HG03108 (cell line): ENCODE measurements at regions not wholly inside any gene's neighbourhood (a gene's known extent, or its start where the extent isn't known, plus 50 kb on each side); places are given as distances from the start of the nearest gene placed in this dataset.
"Not testable (repeated sequence)": the region's sequence is repeated elsewhere in the genome, so short reads cannot be mapped to it uniquely, and the experiment has no call there.

Source experiments
- ATAC-seq: cut with Tn5 transposase; IDR thresholded peaks from one replicate; pipeline ENCODE4 v1.9.1; 2021; ENCODE audit warnings: moderate library complexity; ENCODE audit not compliant: unreplicated experiment

DNA sequence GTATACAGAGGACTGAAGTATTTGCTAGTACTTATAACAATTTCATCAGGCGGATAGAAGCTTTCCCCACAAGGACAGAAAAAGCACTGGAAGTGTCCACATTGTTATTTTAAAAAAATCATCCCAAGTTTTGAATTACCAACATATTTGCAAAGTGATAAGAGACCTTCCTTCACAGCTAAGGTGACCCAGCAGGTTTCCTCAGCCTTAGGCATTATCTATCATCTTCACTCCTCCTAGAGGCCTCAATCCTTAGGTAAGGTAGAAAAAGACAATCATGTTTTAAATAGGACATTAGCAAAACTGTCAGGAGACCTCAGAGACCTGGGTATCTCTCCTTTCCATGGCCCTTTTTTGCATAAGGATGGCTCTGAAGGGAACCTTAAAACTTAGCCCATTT lies 72.5 kb upstream of the CHD6 start:
- no peak for ATAC-seq

GRCh38 chr20:41686961-41687360 lies 68.8 kb upstream of the CHD6 start:
- ATAC-seq, result no peak

DNA sequence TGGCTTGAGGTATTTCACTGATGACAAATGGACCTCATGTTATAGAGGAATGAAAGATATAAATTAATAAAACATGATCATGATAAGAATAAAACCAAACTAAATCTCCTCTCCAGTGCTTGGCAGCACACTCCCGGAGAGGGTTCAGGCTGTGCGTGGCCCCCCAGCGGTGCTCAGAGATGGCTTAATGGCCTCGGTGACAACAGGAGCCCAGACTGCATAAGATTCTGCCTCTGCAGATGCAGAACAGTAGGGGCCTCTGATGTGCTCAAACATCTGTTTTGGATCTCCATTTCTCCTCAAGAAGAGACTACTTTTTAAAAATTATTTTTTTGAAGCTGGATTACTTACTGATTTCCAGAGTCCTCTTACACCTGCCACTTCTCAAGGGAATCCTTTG lies 67.0 kb upstream of the CHD6 start:
- ATAC-seq, result not testable (repeated sequence)

DNA sequence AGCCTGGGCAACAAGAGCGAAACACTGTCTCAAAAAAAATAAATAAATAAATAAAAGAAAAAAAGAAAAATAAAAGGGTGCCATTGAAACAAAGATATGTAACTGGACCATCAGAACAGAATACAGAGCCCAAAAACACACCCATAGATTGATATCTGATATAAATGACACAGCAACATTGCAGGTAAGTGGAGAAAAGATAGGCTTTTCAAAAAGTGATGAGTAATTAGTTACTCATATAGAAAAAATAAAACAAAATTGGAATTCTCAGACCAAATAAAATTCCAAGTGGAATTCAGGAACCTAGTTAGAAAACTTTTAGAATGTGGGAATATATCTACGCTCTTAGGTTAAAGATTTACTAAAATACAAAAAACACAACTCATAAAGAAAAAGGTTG lies 60.6 kb upstream of the CHD6 start:
- no peak for ATAC-seq

DNA sequence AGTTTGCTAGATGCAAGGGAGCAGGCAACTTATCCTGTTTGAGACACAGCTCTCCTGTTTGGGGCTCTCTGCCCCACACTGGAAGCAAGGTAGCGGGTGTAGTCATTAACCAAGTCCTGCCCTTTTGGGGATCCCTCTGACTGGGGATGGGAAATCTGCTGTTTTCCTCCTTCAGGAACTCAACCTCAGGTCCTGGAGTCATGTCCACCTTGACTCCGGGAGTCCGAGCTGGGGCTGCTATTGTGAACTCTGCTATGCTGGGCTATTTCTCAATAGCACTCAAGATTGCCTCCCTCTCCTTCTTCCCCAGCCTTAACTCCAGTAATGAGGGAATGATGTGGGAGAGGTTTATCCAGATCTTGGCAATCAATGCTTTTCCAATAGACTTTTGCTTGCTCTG lies 54.1 kb upstream of the CHD6 start:
- ATAC-seq, result no peak

- no peak for ATAC-seq
Observed at GRCh38 chr20:41671143-41671542, 53.0 kb upstream of the CHD6 start.

DNA sequence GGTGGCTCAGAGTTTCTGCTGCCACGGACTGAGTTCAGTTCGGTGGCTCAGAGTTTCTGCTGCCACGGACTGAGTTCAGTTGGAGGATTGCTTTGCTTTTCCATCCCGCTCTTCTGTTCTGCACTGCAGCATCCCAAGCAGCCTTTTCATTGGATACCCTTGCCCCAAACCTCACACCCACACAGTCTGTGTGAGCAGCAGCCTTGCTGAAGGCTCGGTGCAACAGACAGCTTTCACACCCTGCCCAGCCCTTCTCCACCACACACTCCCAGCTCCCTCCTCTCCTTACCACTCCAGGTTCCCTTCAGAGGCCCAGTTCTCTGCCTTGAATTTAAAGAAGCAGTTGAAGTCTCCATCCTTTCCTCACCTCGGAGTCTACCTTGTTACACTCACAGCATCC lies 52.5 kb upstream of the CHD6 start:
- ATAC-seq, result no peak

GRCh38 chr20:41669708-41670263 lies 51.6 kb upstream of the CHD6 start:
- no peak for ATAC-seq

DNA sequence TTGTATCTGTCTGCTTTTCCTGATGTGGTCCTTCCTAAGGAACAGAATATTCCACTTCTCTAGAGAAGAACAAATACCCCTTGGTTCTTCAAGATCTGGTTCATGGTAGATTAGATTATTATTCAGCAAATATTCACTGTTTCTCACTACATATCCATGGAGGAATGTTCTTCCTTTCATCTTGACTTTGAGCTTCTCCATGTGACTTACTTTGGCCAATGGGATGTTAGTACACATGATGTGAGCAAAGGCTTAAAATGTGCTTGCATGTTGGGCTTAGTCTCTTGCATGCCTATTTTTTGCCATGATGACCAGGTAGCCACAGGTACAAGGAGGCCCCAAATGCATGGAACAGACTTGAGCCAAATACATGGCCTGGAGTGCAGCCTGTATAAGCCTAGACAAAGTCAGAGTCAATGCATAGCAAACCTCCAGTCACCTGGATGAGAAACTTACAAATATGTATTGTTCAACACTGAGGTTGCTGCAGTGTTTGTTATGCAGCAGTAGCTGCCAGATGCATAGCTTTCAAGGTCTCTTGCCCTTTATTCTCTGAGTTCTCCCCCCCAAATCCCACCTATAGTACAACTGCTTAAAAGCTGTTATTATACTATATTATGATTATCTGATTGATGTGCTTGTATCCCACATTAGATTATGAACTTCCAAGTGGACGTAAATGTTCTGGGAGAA lies 50.0 kb upstream of the CHD6 start:
- no peak for ATAC-seq
